ENCODE measurements at regions not wholly inside any gene's neighbourhood (a gene's known extent, or its start where the extent isn't known, plus 50 kb on each side); places are given as distances from the start of the nearest gene placed in this dataset.

DNA sequence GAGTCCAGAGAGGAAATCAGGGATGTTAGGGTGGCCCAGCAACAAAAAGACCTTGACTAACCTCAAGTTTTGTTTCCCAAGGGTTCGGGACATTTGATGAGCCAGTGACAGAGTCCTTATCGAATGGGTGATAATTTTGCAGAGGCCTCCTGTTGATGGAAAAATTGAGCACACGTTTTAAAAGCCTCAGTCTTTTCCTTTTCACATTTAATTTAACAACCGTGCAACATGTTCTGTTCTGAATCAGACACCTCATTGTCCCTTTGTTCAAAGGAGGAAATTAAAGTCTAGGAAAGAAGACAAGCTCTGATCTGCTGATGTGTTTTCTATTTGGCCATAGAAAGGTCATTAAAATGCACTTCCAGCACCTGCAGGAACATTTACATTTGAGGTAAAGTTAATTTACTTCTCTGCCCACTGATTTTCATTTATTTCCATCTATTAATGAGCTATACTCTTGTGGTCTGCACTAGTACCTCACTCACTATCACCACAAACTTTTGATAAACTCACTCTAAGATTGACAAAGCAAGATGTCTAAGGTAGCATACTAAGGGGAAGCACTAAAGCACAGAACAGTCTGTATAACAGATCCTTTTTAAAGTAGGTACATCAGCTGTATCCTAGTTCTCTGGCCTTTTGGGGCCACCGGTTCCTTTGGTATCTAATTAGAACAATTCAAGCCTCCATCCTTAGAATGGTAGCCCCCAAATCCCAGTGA lies 147.0 kb downstream of the RPAP3 start:
- no peak for DNase-seq

DNA sequence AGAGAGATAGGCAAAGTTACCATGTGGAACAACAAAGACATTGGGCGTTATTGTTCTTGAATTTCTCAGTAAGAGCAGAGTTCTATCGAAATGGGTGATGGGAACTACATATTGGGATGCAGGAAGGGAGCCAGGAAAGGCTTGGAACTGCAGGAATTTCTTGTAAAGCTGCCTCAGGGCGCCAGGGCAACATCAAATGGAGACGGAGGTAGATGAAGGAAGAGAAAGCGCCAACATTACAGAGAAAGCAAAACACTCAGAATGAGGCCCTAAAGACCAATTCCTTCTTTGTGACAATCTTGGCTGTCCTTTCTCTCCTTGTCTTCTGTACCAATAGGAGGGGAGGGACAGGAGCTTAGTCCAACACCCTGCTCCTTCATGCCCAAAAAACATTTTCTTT lies 148.4 kb downstream of the RPAP3 start:
- DNase-seq = no peak

- no peak for DNase-seq
These were observed 149.4 kb downstream of the RPAP3 start for GRCh38 chr12:47556261-47557030.

- DNase-seq = no peak
These were observed 151.7 kb downstream of the RPAP3 start for GRCh38 chr12:47554046-47554653.

DNA sequence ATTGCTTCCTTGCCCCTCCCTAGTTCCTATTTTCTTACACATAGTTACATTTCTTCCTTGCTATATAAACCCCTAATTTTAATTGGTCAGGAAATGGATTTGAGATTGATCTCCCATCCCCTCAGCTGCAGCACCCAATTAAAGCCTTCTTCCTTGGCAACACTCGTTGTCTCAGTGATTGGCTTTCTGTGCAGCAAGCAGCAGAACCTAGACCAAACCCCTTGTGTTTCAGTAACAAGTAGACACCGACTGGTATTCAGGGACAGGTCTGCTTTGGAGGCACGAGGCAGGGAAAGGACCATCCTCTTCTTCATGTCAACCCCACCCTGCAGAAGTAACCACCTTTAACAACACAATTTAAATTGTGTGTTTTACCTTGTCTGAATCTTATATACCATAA lies 152.6 kb downstream of the RPAP3 start:
- no peak for DNase-seq

GRCh38 chr12:47551426-47551851 lies 154.4 kb downstream of the RPAP3 start:
- DNase-seq = no peak

DNA sequence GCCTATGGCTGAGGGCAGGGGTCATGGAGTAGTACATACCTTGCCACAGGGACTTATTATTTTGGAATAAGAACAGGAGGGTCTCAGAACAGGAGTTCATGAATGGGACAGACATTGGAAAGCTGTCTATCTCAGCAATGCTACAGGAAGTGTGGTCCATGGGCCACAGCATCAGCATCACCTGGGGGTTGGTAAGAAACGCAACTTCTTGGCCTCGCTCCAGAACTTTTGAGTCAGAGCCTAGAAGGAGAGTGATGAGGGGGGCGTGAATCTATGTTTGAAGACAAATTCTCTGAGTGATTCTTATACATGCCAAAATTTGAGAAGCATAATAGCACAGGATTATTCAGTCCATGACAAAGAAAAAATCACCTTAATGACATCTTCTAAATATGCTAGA lies 156.6 kb downstream of the RPAP3 start:
- DNase-seq = no peak

GRCh38 chr12:47548401-47548800 lies 157.4 kb downstream of the RPAP3 start:
- no peak for DNase-seq

DNA sequence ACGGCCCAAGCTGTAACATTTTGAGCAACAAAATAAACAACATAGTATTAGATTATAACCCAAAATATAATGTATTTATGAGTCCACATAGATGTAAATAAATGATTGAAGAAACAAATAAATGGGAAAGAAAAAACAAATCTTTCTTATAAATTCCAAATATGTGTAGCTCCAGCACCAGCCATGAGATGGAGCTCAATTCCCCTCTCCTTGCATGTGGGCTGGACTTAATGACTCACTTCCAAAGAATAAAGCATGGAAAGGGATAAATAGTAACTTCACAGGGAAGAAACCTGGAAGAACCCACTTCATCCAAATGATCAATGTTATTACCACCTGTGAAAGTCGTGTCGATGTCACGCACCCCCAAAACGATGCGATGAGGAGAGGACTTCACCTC lies 158.8 kb downstream of the RPAP3 start:
- no peak for DNase-seq

DNA sequence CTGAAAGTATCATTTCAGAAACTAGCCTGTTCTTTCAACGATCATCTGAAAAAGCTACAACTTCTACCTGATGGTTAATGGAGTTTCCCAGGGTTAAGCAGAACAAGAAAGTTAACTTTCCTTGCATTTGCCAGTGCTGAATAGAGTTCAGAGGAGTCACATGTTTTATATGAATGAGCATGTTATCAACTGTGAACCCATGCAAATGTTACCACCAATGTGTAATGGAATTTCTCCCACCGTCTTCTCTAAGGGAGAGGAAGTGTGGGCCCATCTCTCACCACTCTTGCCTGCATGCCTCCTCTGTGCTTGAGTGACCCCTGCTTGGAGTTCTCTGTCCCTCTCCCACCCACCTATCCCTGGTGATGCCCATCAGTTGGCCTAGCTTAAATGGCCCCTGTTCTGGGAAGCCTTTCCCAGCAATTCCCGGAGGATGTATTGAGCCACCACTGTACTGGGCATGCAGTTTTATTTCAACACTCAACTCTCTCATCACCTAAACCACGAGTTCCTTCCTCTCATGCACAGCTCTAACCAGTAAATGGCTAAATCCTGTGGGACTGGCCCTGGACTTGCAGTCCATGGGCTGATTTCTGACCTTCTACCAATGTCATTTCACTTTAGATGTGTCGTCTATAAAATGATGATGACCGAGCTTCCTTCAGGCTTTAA lies 159.8 kb downstream of the RPAP3 start:
- no peak for DNase-seq

DNA sequence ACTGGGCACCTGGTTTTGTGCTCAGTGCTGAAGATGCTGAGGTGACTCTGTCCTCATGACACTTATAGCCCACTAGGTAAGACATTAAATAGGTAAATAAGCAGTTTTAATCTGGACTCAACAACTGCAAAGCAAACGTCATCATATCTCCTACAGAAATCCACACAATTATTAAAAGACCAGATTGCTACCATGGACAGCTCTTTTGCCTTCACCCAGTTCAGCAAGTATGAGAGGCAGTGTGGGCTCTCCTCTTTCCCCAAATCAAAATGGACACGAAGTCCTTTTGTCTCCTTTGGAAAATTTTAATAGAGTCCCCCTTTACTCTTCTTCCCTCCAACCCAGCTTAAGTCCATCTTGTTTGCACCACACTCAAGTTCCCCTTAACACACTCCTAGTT lies 171.1 kb downstream of the RPAP3 start:
- no peak for DNase-seq

- no peak for DNase-seq
These were observed 175.8 kb downstream of the RPAP3 start for GRCh38 chr12:47530050-47530449.

DNA sequence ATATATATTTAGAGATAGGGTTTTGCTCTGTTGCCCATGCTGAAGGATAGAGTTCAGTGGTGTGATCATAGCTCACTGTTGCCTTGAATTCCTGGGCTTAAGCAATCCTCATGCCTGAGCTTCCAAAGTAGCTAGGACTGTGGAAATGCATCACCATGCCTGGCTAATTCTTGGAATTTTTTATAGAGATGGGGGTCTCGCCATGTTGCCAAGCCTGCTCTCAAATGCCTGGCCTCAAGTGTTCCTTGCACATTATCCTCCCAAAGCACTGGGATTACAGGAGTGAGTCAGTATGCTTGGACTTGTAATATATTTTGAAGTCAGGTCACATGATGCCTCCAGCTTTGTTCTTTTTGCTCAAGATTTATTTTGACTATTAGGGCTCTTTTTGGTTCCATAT lies 178.0 kb downstream of the RPAP3 start:
- DNase-seq = no peak

DNA sequence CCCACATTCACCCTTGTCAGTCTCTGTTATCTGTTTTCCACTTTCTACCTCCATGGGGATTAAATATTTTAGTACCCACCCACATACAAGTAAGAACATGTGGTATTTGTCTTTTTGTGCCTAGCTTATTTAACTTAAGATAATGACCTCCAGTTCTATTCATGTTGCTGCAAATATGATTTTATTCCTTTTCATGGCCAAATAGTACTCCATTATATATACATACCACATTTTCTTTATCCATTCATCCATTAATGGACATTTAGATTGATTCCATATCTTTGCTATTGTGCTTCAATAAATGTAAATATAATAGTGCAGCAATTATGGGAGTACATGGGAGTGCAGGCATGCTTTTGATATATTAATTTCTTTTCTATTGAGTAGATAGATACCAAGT lies 185.8 kb downstream of the RPAP3 start:
- no peak for DNase-seq

- DNase-seq = no peak
These were observed 188.7 kb downstream of the RPAP3 start for GRCh38 chr12:47517122-47517521.

DNA sequence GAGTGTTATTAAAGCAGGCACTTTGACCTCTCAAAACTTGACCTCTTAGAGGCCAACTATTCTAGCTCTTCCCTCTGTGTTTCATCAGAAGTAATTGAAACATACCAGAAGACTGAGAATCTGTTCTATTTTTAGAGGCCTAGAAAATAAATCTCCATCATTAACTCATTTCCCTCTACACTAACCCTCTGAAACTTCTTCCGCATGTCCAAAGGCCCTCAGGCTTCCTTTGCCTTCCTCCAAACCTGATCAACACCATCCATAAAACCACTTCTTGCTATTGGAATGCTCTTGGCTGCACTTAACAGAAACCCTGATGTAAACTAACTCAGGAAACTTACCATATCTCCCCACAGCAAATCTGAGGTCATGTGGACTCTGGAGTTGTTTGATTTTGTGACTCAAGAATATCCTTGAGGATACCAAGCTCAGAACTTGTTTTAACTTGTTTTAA lies 196.4 kb downstream of the RPAP3 start:
- DNase-seq = no peak

- no peak for DNase-seq
These were observed 198.6 kb downstream of the RPAP3 start for GRCh38 chr12:47507221-47507620.

- DNase-seq = no peak
These were observed 200.9 kb downstream of the RPAP3 start for GRCh38 chr12:47504775-47505446.

DNA sequence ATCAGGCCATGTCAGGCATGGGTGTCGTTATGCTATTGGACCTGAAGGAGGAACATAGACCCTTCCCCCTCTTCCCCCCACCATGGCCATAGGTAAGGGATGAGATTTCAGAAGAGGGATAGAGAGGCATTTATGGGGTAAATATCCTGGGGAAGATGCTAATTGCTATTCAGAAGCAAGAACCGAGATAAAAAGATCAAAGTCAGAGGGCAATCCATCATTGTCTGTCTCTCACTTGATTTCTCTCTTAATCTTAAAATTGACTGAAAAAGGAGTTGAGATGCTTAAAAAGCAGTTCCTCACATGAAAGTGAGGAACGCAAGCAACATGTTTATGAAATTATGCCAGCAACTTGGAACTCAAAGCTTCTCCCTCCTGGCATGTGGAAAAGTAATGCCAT lies 212.0 kb downstream of the RPAP3 start:
- DNase-seq = no peak

DNA sequence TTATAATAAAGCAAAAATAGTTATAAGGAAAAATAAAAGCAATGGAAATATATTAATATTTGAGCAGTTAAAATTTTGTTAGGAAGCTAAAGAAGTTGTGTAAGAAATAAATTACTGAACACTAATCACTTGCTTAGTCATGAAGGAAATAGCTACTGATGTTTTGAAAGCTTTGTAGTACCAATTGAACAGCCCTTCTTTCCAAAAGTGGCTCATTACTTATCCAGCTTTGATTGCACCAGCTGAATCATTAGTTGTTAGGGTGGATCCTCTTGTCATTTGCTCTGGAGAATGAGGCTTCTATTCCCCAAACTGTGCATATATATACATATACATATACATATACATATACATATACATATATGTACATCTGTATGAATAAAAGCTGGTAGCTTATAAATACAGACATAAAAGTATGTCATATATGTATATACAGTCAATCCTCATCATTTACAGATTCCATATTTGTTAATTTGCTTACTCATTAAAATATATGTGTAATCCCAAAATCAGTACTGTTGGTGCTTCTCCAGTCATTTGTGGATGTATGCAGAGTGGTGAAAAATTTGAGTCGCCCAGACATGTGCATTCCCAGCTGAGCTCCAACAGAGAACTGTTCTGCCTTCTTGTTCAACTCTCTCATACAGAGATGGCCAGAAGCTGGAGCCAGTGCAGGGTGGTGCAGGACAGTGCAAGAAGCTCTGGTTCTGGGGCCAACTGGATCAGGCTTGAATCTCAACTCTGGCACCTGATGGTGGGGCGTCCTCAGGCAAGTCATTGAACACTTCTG lies 214.1 kb downstream of the RPAP3 start:
- DNase-seq = no peak

GRCh38 chr12:47488888-47489287 lies 216.9 kb downstream of the RPAP3 start:
- DNase-seq = no peak

DNA sequence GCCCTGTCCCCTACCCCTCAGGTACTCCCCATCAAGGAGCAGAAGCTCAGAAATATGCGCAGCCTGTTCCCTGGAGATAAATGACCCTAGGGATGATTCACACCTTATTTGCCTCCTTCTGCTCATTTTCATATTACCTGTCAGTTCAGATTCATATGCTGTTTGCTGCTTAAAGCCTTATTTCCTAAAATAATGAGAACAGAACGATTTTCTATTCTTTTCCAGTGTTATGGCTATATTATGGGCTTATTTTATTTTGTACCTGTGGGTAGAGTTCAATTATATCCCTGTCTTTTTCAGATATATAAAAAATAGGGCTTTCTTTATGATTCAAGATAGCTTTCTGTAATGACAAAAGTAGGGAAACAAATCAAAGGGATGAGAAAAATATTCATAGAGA lies 224.8 kb downstream of the RPAP3 start:
- DNase-seq = no peak
